MM.1S (cell line): ENCODE measurements at regions not wholly inside any gene's neighbourhood (a gene's known extent, or its start where the extent isn't known, plus 50 kb on each side); places are given as distances from the start of the nearest gene placed in this dataset.
A peak's percentile ranks its signal among the peaks of the same experiment; 100 is the strongest.

Source experiments
- DNase-seq: peaks from one replicate; pipeline ENCODE4 v3.0.0-alpha.2; 2015
- H2AFZ ChIP-seq: fragments of 300-600 bp; sonication (generic); 2 replicates; pipeline ENCODE4 v1.6.0; 2016; ENCODE audit warnings: antibody characterized with exemption, low read length
- H3F3A ChIP-seq: fragments of 300-600 bp; sonication (generic); 2 replicates; pipeline ENCODE4 v1.6.1; 2016; ENCODE audit warnings: mild to moderate bottlenecking, antibody characterized with exemption, low read length, moderate library complexity, mixed read lengths; ENCODE audit not compliant: insufficient read depth
- H3K27ac ChIP-seq: fragments of 300-600 bp; sonication (generic); 2 replicates; pipeline ENCODE4 v1.5.1; 2016; ENCODE audit warnings: mild to moderate bottlenecking, low read length
- H3K27me3 ChIP-seq: fragments of 300-600 bp; sonication (generic); replicated peaks from 2 replicates; pipeline ENCODE4 v1.6.0; 2016; ENCODE audit warnings: low read length; ENCODE audit not compliant: insufficient read depth
- H3K36me3 ChIP-seq: fragments of 300-600 bp; sonication (generic); replicated peaks from 2 replicates; pipeline ENCODE4 v1.6.1; 2016; ENCODE audit warnings: mild to moderate bottlenecking, low read length, mixed read lengths; ENCODE audit not compliant: insufficient read depth
- H3K4me1 ChIP-seq: fragments of 300-600 bp; sonication (generic); 2 replicates; pipeline ENCODE4 v1.6.1; 2016; ENCODE audit warnings: low read length, mixed read lengths
- H3K4me2 ChIP-seq: fragments of 300-600 bp; sonication (generic); 2 replicates; pipeline ENCODE4 v1.6.0; 2016; ENCODE audit warnings: low read depth, low read length
- H3K4me3 ChIP-seq: fragments of 300-600 bp; sonication (generic); 2 replicates; pipeline ENCODE4 v1.5.1; 2016; ENCODE audit warnings: low read length, mixed read lengths
- H3K79me2 ChIP-seq: fragments of 300-600 bp; sonication (generic); 2 replicates; pipeline ENCODE4 v1.6.1; 2016; ENCODE audit warnings: mixed run types, low read length, mixed read lengths
- H3K9ac ChIP-seq: fragments of 300-600 bp; sonication (generic); 2 replicates; pipeline ENCODE4 v1.6.1; 2016; ENCODE audit warnings: low read length, mixed read lengths
- H3K9me2 ChIP-seq: fragments of 300-600 bp; sonication (generic); replicated peaks from 2 replicates; pipeline ENCODE4 v1.6.1; 2016; ENCODE audit warnings: mild to moderate bottlenecking, low read length, mixed read lengths; ENCODE audit not compliant: insufficient read depth
- H3K9me3 ChIP-seq: fragments of 300-600 bp; sonication (generic); replicated peaks from 2 replicates; pipeline ENCODE4 v1.6.1; 2016; ENCODE audit warnings: mild to moderate bottlenecking, low read length, mixed read lengths; ENCODE audit not compliant: insufficient read depth
- H4K20me1 ChIP-seq: fragments of 300-600 bp; sonication (generic); 2 replicates; pipeline ENCODE4 v1.6.1; 2016; ENCODE audit warnings: mild to moderate bottlenecking, low read length, moderate library complexity, mixed read lengths; ENCODE audit not compliant: insufficient read depth
- EZH2 ChIP-seq: fragments of 300-600 bp; sonication (generic); optimal IDR thresholded peaks from 2 replicates; pipeline ENCODE3; 2017; ENCODE audit warnings: low read depth, mild to moderate bottlenecking, antibody characterized with exemption, low read length, mixed read lengths
- EZH2phosphoT487 ChIP-seq: fragments of 300-600 bp; sonication (generic); IDR thresholded peaks from 2 replicates; pipeline ENCODE4 v1.6.1; 2018; ENCODE audit warnings: antibody characterized with exemption, low read length
- TF ChIP-seq, protein P1 (sequence below): fragments of 300-600 bp; sonication (generic); IDR thresholded peaks from 2 replicates; pipeline ENCODE4 v1.5.1; 2016; ENCODE audit warnings: antibody characterized with exemption, low read length, mixed read lengths

DNA sequence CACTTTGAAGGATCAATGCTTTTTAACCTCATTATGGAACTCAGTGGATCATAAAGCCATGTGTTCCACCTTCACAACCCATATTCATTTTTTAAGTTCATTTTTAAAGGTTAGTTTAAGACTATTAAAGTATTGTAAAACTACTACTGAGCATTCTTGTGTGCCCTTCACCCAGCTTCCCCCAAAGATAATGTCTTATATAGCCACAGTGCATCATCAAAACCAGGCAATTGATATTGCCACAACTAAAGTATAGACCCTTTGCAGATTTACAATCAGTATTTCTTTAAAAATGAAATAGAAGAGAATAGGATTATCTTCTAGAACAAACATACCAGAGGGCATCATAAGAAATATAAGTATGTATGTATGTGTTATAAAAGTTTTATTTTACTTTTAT, 597.1 kb downstream of the CCSER2 start:
- Histone ChIP-seq H3K4me1 (no peaks in the 10 kb centered on the region), H3K9ac (no peak overlapping the region), H3K27me3 (no peaks in the 10 kb centered on the region), H2AFZ (no peak overlapping the region), H3K27ac (no peak overlapping the region), H3K4me3 (no peak overlapping the region), H4K20me1 (no peaks in the 10 kb centered on the region), H3K9me2 (no peaks in the 10 kb centered on the region), H3K9me3 (no peaks in the 10 kb centered on the region), H3F3A (no peaks in the 10 kb centered on the region), H3K4me2 (no peak overlapping the region), H3K36me3 (no peaks in the 10 kb centered on the region), H3K79me2 (no peaks in the 10 kb centered on the region)
- TF ChIP-seq, protein P1, sequence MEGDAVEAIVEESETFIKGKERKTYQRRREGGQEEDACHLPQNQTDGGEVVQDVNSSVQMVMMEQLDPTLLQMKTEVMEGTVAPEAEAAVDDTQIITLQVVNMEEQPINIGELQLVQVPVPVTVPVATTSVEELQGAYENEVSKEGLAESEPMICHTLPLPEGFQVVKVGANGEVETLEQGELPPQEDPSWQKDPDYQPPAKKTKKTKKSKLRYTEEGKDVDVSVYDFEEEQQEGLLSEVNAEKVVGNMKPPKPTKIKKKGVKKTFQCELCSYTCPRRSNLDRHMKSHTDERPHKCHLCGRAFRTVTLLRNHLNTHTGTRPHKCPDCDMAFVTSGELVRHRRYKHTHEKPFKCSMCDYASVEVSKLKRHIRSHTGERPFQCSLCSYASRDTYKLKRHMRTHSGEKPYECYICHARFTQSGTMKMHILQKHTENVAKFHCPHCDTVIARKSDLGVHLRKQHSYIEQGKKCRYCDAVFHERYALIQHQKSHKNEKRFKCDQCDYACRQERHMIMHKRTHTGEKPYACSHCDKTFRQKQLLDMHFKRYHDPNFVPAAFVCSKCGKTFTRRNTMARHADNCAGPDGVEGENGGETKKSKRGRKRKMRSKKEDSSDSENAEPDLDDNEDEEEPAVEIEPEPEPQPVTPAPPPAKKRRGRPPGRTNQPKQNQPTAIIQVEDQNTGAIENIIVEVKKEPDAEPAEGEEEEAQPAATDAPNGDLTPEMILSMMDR = no peak
- no peak for TF ChIP-seq EZH2
- no peak for TF ChIP-seq EZH2phosphoT487
- DNase-seq = no peak

DNA sequence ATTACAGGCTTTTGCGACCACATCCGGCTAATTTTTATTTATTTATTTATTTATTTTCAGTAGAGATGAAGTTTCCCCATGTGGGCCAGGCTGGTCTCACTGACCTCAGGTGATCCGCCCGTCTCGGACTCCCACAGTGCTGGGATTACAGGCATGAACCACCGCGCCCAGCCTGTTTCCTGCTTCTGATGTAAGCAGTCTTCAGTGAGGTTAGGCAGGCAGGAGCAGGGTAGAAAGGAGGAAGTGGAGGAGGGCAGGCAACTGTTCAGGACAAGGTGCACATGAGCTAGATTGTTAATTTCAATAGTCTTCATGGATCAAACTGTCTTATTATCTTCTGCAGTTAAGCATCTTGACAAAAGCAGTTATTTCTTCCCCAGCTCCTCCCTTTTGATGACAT, 605.0 kb downstream of the CCSER2 start:
- H4K20me1 ChIP-seq = no peaks in the 10 kb centered on the region
- H3F3A ChIP-seq = no peaks in the 10 kb centered on the region
- H3K27ac ChIP-seq = no peak overlapping the region
- TF ChIP-seq EZH2 = no peak
- TF ChIP-seq, protein P1 = no peak
- no peak for TF ChIP-seq EZH2phosphoT487
- no peak for DNase-seq
- H3K4me3 ChIP-seq = no peak overlapping the region
- H3K36me3 ChIP-seq = no peaks in the 10 kb centered on the region
- no peaks in the 10 kb centered on the region for H3K79me2 ChIP-seq
- H3K9me2 ChIP-seq = no peaks in the 10 kb centered on the region
- H3K27me3 ChIP-seq = no peaks in the 10 kb centered on the region
- H3K4me1 ChIP-seq = no peaks in the 10 kb centered on the region
- H3K9me3 ChIP-seq = no peaks in the 10 kb centered on the region
- H2AFZ ChIP-seq = no peak overlapping the region
- no peak overlapping the region for H3K4me2 ChIP-seq
- no peak overlapping the region for H3K9ac ChIP-seq

- H3K9me2 ChIP-seq = no peaks in the 10 kb centered on the region
These were observed 607.4 kb downstream of the CCSER2 start for GRCh38 chr10:84935772-84936171.

More at GRCh38 chr10:84935772-84936171, 607.4 kb downstream of the CCSER2 start:
- H2AFZ ChIP-seq = no peak overlapping the region
- no peaks in the 10 kb centered on the region for H4K20me1 ChIP-seq
- H3K4me2 ChIP-seq = no peak overlapping the region
- no peaks in the 10 kb centered on the region for H3K79me2 ChIP-seq
- no peak overlapping the region for H3K27ac ChIP-seq
- peak; percentile 33 for DNase-seq
- no peaks in the 10 kb centered on the region for H3F3A ChIP-seq
- H3K9ac ChIP-seq = no peak overlapping the region
- no peaks in the 10 kb centered on the region for H3K27me3 ChIP-seq
- H3K4me3 ChIP-seq = no peak overlapping the region
- H3K36me3 ChIP-seq = no peaks in the 10 kb centered on the region
- no peaks in the 10 kb centered on the region for H3K4me1 ChIP-seq
- TF ChIP-seq EZH2 = no peak
- TF ChIP-seq, protein P1 = no peak
- no peak for TF ChIP-seq EZH2phosphoT487
- H3K9me3 ChIP-seq = no peaks in the 10 kb centered on the region
